H1 (cell line): ENCODE measurements at regions not wholly inside any gene's neighbourhood (a gene's known extent, or its start where the extent isn't known, plus 50 kb on each side); places are given as distances from the start of the nearest gene placed in this dataset.

Experiments used
- ASH2L ChIP-seq: fragments of 200-600, 300-600 bp; sonication (generic); IDR thresholded peaks from one replicate; pipeline ENCODE4 v1.7.1; 2017; ENCODE audit warnings: low read length
- BRCA1 ChIP-seq: IDR thresholded peaks from 2 replicates; pipeline ENCODE4 v1.6.1; 2012; ENCODE audit warnings: low read depth, low read length, improper control_type of control experiment
- CEBPB ChIP-seq: IDR thresholded peaks from 2 replicates; pipeline ENCODE4 v1.6.1; 2012; ENCODE audit warnings: low read depth, low read length
- KDM4A ChIP-seq: IDR thresholded peaks from one replicate; pipeline ENCODE4 v1.7.1; 2012; ENCODE audit warnings: low read depth, mild to moderate bottlenecking, moderate library complexity, low read length, inconsistent platforms; ENCODE audit not compliant: severe bottlenecking
- RXRA ChIP-seq: IDR thresholded peaks from 2 replicates; pipeline ENCODE4 v1.6.1; 2011; ENCODE audit warnings: low read depth, mild to moderate bottlenecking, low read length, moderate library complexity; ENCODE audit not compliant: insufficient read depth
- SIN3A ChIP-seq, 2 experiments: IDR thresholded peaks in 1 of 2; conservative IDR thresholded peaks in 1 of 2; 2 replicates each; pipeline ENCODE4 v1.6.1; 2011 to 2012; ENCODE audit warnings: low read length in 2 of 2, improper control_type of control experiment in 1 of 2, low read depth in 1 of 2, mild to moderate bottlenecking in 1 of 2
- SRF ChIP-seq: IDR thresholded peaks from 2 replicates; pipeline ENCODE4 v1.6.1; 2011; ENCODE audit warnings: mild to moderate bottlenecking, low read depth, low read length, moderate library complexity
- TF ChIP-seq, protein P1 (sequence below): IDR thresholded peaks from 2 replicates; pipeline ENCODE4 v1.6.1; 2011; ENCODE audit warnings: low read depth, mild to moderate bottlenecking, low read length; ENCODE audit not compliant: insufficient read depth

DNA sequence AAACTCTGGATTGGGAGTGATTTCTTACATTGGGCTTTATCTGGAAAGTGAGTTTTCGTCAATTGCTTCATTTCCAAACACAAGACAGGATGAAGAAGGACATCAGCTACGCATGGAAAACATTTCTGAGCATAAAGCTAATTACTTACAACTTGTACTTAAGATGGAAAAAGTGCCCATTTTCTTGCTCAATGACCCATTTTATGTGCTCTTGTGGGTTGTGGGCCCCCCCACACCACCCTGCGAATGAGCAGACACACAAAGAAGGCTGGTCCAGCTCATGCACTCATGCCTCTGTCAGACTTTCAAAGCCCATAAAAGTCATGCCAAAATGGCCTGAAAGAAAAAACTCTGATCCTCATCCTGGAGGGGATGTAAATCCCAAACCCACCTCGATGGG, 663.0 kb downstream of the AJAP1 start (continued):
- TF ChIP-seq, protein P1, sequence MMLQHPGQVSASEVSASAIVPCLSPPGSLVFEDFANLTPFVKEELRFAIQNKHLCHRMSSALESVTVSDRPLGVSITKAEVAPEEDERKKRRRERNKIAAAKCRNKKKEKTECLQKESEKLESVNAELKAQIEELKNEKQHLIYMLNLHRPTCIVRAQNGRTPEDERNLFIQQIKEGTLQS, result no peak
- TF ChIP-seq RXRA (no peak), SRF (no peak), SIN3A (conservative IDR thresholded peaks at IDR 0.05 in 1 of 2, IDR thresholded peaks at IDR 0.05 in 1 of 2; ENCODE audit: low read depth in 1 of 2, low read length in 2 of 2) (no peak), KDM4A (no peak), BRCA1 (no peak), CEBPB (no peak), ASH2L (no peak)
- TF ChIP-seq, all 59 proteins: peak for 0
